RWPE1 (cell line): ENCODE measurements at regions not wholly inside any gene's neighbourhood (a gene's known extent, or its start where the extent isn't known, plus 50 kb on each side); places are given as distances from the start of the nearest gene placed in this dataset.

ENCODE experiments used
- CTCF ChIA-PET: fragments of 350-600 bp; sonication (Branson Sonifier 250); formaldehyde crosslinking; extraction: SDS; loops from one replicate; lab custom pipeline; 2021; lab: Yijun Ruan, JAX
- POLR2A ChIA-PET: fragments of 400-600 bp; formaldehyde crosslinking; extraction: SDS; loops from one replicate; lab custom pipeline; 2020; ENCODE audit warnings: antibody characterized with exemption; ENCODE audit not compliant: low non-redundant PET; lab: Yijun Ruan, JAX
- DNase-seq: peaks from one replicate; pipeline ENCODE4 v3.0.0; 2012; ENCODE audit warnings: low spot score
- H3K27ac ChIP-seq: fragments of 450-650 bp; 2 replicates; pipeline ENCODE4 v1.5.1; 2017
- CTCF ChIP-seq: fragments of 450-650 bp; conservative IDR thresholded peaks from 2 replicates; pipeline ENCODE4 v1.5.1; 2017; ENCODE audit warnings: low read depth, mild to moderate bottlenecking

DNA sequence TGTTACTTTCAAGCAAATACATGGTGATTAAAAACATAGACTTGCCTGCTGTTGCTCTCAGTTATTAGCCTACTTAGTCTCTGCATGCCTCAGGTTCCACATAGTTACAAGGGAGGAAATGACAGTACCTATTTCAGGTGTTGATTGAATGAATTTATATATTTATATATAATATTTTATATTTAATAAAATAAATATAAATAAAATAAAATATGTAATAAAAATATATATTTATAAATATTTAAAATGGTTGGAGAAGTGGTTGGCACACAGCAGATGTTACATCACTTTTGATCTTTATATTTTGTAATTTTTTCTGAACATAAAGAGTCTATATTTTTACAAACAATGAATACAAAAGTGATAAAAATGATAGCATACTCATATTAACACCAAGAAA, 716.0 kb upstream of the EYS start:
- POLR2A ChIA-PET, result no interaction called here
- CTCF ChIA-PET, result no interaction called here
- TF ChIP-seq CTCF, result no peak
- DNase-seq, result no peak
- no peak overlapping the region for H3K27ac ChIP-seq

DNA sequence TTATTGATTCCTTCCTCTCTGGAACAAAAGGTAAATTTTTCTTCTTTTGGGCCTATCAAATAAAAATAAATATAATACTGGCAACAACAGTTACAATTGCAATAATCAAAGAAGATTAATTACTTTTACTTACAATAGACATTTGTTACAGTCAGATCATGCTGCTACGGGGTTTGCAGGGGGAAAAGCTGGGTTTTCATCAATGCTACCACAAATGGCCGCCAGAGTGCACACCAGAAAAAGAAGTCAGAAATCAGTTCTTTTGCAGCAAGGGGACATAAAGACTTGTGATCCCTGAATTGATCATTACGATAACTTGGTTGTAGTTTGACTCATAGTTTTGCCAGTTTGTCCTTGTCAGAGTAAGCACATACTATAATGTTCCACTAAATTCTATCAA, 714.5 kb upstream of the EYS start:
- H3K27ac ChIP-seq, result no peak overlapping the region
- ChIA-PET CTCF (interaction anchor here (0.6 kb wide), 2 partner anchors 49 to 1274 kb away, joined by 3 read pairs; no protein-coding TSS in a partner anchor), POLR2A (no interaction called here)
- TF ChIP-seq CTCF, result no peak; the same call in 1 of the 2 replicates
- DNase-seq, result peak; percentile 6

DNA sequence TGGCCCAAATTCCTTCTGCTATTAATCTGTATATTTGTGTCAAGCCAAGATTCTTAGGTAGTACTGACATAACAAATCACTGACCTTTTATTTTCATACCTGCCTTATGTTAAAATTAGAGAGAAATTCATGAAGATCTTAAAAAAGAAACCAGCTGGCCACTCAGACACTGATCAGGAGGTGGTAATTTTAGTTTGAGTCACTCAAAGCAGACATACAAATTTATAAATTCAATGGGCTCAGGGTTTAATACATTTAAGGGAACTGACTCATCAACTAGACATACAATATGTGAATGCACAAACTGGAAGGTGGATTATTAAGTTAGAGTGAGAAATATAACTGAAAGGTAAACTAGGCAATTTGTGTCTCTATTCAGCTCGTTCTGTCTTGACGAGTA, 711.9 kb upstream of the EYS start:
- DNase-seq, result no peak
- no peak for TF ChIP-seq CTCF
- ChIA-PET POLR2A (no interaction called here), CTCF (interaction anchor here (0.6 kb wide), 1 partner anchor 33 kb away, joined by 3 read pairs; no protein-coding TSS in a partner anchor)
- H3K27ac ChIP-seq, result no peak overlapping the region

DNA sequence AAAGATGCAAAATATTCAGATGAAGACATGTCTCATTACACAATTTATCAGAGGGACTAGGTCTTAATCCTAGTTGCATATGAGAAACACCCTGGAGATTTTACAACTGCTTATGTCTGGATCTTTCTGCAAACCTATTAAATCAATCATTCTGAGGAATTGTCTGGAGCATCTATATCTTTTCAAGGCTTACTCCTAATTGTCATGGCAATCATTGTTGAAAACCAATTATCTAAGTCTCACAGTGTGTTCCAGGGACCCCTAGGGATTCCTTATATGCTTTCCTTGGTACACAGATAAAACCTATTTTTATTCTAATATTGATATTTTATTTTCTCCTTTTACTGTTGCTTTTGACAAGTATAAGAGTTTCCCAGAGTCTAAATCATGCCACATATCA, 696.9 kb upstream of the EYS start:
- no peak for DNase-seq
- H3K27ac ChIP-seq, result no peak overlapping the region
- ChIA-PET CTCF (no interaction called here), POLR2A (no interaction called here)
- TF ChIP-seq CTCF, result no peak

DNA sequence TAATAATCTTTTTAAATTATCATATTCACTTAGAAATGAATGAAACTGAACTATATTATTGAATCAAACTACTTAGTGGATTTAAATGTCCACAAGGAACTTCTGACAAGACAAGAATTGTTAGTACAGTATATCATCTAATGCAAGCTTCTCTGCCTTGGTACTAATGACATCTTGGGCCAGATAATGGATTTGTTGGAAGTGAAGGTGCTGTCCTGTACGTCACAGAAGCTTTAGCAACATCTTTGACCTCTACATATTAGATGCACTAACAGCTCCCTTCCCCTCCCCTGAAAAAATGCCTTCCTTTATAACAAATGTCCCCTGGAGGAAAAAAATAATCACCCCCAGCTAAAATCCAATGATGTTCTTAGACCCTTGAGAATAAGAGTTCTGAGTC, 695.8 kb upstream of the EYS start:
- ChIA-PET CTCF (interaction anchor here (0.6 kb wide), 1 partner anchor 264 kb away, joined by 3 read pairs; no protein-coding TSS in a partner anchor), POLR2A (interaction anchor here (0.6 kb wide), 1 partner anchor 239 kb away, joined by 3 read pairs; no protein-coding TSS in a partner anchor)
- no peak overlapping the region for H3K27ac ChIP-seq
- DNase-seq, result no peak
- TF ChIP-seq CTCF, result no peak

DNA sequence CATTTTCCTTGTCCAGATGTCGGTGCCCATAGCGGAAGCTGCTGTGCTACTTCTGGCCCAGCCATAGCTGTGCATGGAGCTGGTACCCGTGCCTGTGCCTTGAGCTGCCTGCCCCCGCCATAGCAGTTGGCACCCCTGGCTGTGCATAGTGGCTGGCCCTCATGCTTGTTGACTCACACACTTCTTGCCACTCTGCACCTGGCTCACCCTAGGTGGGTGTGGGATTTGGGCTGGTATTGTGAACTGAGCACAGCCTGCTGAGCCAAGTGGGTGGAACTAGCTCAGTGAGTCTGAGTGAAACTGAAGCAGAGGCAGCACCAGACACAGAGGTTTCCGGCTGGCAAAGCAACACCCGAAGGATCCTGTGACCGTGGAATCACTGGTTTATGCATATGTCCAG, 689.5 kb upstream of the EYS start:
- ChIA-PET CTCF (no interaction called here), POLR2A (no interaction called here)
- H3K27ac ChIP-seq, result no peak overlapping the region
- no peak for TF ChIP-seq CTCF
- DNase-seq, result no peak
